GM23338 (cell line): ENCODE measurements at regions not wholly inside any gene's neighbourhood (a gene's known extent, or its start where the extent isn't known, plus 50 kb on each side); places are given as distances from the start of the nearest gene placed in this dataset.

ENCODE experiments used
- ATAC-seq: fragments of 200-7000 bp; cut with Tn5 transposase; 3 replicates; pipeline ENCODE4 v1.9.1; 2020
- DNase-seq: peaks from one replicate; pipeline ENCODE4 v3.0.0-alpha.2; 2015; ENCODE audit warnings: low spot score
- H2AFZ ChIP-seq: fragments of 200-600 bp; sonication (generic); 2 replicates; pipeline ENCODE4 v1.8.0; 2016; ENCODE audit warnings: antibody characterized with exemption, mild to moderate bottlenecking, moderate library complexity
- H3F3A ChIP-seq: fragments of 200-600 bp; sonication (generic); replicated peaks from 2 replicates; pipeline ENCODE4 v1.8.0; 2017; ENCODE audit warnings: antibody characterized with exemption, mixed run types, low read depth
- H3K27ac ChIP-seq: fragments of 200-600 bp; sonication (generic); 2 replicates; pipeline ENCODE4 v1.6.1; 2016; ENCODE audit warnings: low read depth
- H3K27me3 ChIP-seq: fragments of 200-600 bp; sonication (generic); 2 replicates; pipeline ENCODE4 v1.8.0; 2016; ENCODE audit warnings: mild to moderate bottlenecking, mixed run types, moderate library complexity; ENCODE audit not compliant: insufficient read depth
- H3K36me3 ChIP-seq: fragments of 200-600 bp; sonication (generic); 2 replicates; pipeline ENCODE4 v1.8.0; 2016; ENCODE audit warnings: mild to moderate bottlenecking; ENCODE audit not compliant: insufficient read depth
- H3K4me1 ChIP-seq: fragments of 200-600 bp; sonication (generic); 2 replicates; pipeline ENCODE4 v1.8.0; 2016; ENCODE audit warnings: mild to moderate bottlenecking, moderate library complexity; ENCODE audit not compliant: insufficient read depth
- H3K4me2 ChIP-seq: fragments of 200-600 bp; sonication (generic); 2 replicates; pipeline ENCODE4 v1.7.1; 2017; ENCODE audit warnings: mixed run types
- H3K4me3 ChIP-seq: fragments of 200-600 bp; sonication (generic); 2 replicates; pipeline ENCODE4 v1.6.1; 2016; ENCODE audit warnings: mixed run types
- H3K79me2 ChIP-seq: fragments of 200-600 bp; sonication (generic); replicated peaks from 2 replicates; pipeline ENCODE4 v1.8.0; 2017; ENCODE audit warnings: mild to moderate bottlenecking; ENCODE audit not compliant: insufficient read depth
- H3K9me2 ChIP-seq: fragments of 200-600 bp; sonication (generic); 2 replicates; pipeline ENCODE4 v1.8.0; 2017; ENCODE audit not compliant: insufficient read depth
- H4K20me1 ChIP-seq: fragments of 200-600 bp; sonication (generic); replicated peaks from 2 replicates; pipeline ENCODE4 v1.8.0; 2017; ENCODE audit warnings: mild to moderate bottlenecking; ENCODE audit not compliant: insufficient read depth
- H3K27ac Mint-ChIP-seq: 2 replicates; pipeline ENCODE4 v1.8.0; 2020; ENCODE audit warnings: inconsistent platforms, mild to moderate bottlenecking, moderate library complexity, mixed read lengths
- H3K27me3 Mint-ChIP-seq: 3 replicates; pipeline ENCODE4 v1.8.0; 2022; ENCODE audit warnings: low read depth, mild to moderate bottlenecking, moderate library complexity, mixed read lengths, inconsistent platforms; ENCODE audit not compliant: insufficient read depth, poor library complexity
- H3K36me3 Mint-ChIP-seq: 3 replicates; pipeline ENCODE4 v1.8.0; 2021; ENCODE audit warnings: low read depth, mild to moderate bottlenecking, inconsistent platforms, moderate library complexity, mixed read lengths
- H3K4me1 Mint-ChIP-seq: 3 replicates; pipeline ENCODE4 v1.8.0; 2020; ENCODE audit warnings: mild to moderate bottlenecking, inconsistent platforms, mixed read lengths
- H3K4me3 Mint-ChIP-seq: 3 replicates; pipeline ENCODE4 v1.8.0; 2021; ENCODE audit warnings: moderate library complexity, mild to moderate bottlenecking, inconsistent platforms, mixed read lengths
- H3K9me3 Mint-ChIP-seq: 3 replicates; pipeline ENCODE4 v1.8.0; 2020; ENCODE audit warnings: moderate library complexity, mild to moderate bottlenecking, inconsistent platforms, mixed read lengths
- CREB1 ChIP-seq: fragments of 250-450 bp; sonication (Bioruptor Pico); IDR thresholded peaks from 2 replicates; pipeline ENCODE4 v1.5.0; 2020; ENCODE audit warnings: low read depth, mild to moderate bottlenecking, moderate library complexity
- CTCF ChIP-seq, 2 experiments: fragments of 200-600 bp in 1 of 2; sonication (generic) in 1 of 2; conservative IDR thresholded peaks; 2 replicates each; pipeline versions ENCODE4 v1.5.1 to v1.6.1; 2016 to 2017; ENCODE audit warnings: antibody characterized with exemption in 2 of 2, low read depth in 2 of 2, mild to moderate bottlenecking in 2 of 2, moderate library complexity in 1 of 2
- ETS1 ChIP-seq: IDR thresholded peaks from 2 replicates; pipeline ENCODE4 v1.6.1; 2016; ENCODE audit warnings: antibody characterized with exemption
- EZH2 ChIP-seq: fragments of 200-600 bp; sonication (generic); IDR thresholded peaks from one replicate; pipeline ENCODE4 v1.8.0; 2017; ENCODE audit warnings: antibody characterized with exemption, mild to moderate bottlenecking, low read depth; ENCODE audit not compliant: unreplicated experiment
- EZH2phosphoT487 ChIP-seq: fragments of 200-600 bp; sonication (generic); IDR thresholded peaks from one replicate; pipeline ENCODE4 v1.8.1; 2018; ENCODE audit warnings: antibody characterized with exemption; ENCODE audit not compliant: unreplicated experiment
- JUNB ChIP-seq: IDR thresholded peaks from one replicate; pipeline ENCODE4 v1.6.1; 2016; ENCODE audit warnings: antibody characterized with exemption; ENCODE audit not compliant: unreplicated experiment
- NANOG ChIP-seq: IDR thresholded peaks from 2 replicates; pipeline ENCODE4 v1.6.1; 2016; ENCODE audit warnings: antibody characterized with exemption, borderline replicate concordance
- POLR2AphosphoS5 ChIP-seq: IDR thresholded peaks from 2 replicates; pipeline ENCODE4 v1.6.1; 2016; ENCODE audit warnings: antibody characterized with exemption, low read depth
- STAT1 ChIP-seq: IDR thresholded peaks from one replicate; pipeline ENCODE4 v1.6.1; 2016; ENCODE audit warnings: antibody characterized with exemption; ENCODE audit not compliant: unreplicated experiment
- ZNF331 ChIP-seq: fragments of 250-450 bp; sonication (Bioruptor Pico); IDR thresholded peaks from 2 replicates; pipeline ENCODE4 v1.5.0; 2020; ENCODE audit warnings: low read depth, mild to moderate bottlenecking, moderate library complexity
- ZNF462 ChIP-seq: fragments of 250-450 bp; sonication (Bioruptor Pico); IDR thresholded peaks from 2 replicates; pipeline ENCODE4 v1.5.0; 2020; ENCODE audit warnings: mild to moderate bottlenecking, moderate library complexity

- H3K4me1 ChIP-seq = peaks cover 21% of the 10 kb centered on the region
- H3K9me3 Mint-ChIP-seq = no peaks in the 10 kb centered on the region
- no peak overlapping the region for H2AFZ ChIP-seq
- no peaks in the 10 kb centered on the region for H3K36me3 Mint-ChIP-seq
- ATAC-seq (no peak), DNase-seq (no peak)
- no peaks in the 10 kb centered on the region for H4K20me1 ChIP-seq
- H3K27me3 Mint-ChIP-seq = peaks cover 17% of the 10 kb centered on the region
- no peaks in the 10 kb centered on the region for H3K27me3 ChIP-seq
- H3K4me1 Mint-ChIP-seq = peaks cover 23% of the 10 kb centered on the region
- H3K9me2 ChIP-seq = no peaks in the 10 kb centered on the region
- H3K27ac ChIP-seq = no peak overlapping the region
- no peak overlapping the region for H3K4me3 ChIP-seq
- H3K4me2 ChIP-seq = no peak overlapping the region
- no peaks in the 10 kb centered on the region for H3K36me3 ChIP-seq
- H3K79me2 ChIP-seq = no peaks in the 10 kb centered on the region
- H3K4me3 Mint-ChIP-seq = no peak overlapping the region
- no peak overlapping the region for H3K27ac Mint-ChIP-seq
- no peak for TF ChIP-seq EZH2
- TF ChIP-seq ZNF462 (CRISPR knock-in tag) = no peak
- TF ChIP-seq CREB1 (CRISPR knock-in tag) = no peak
- TF ChIP-seq JUNB = no peak
- TF ChIP-seq STAT1 = no peak
- TF ChIP-seq CTCF (conservative IDR thresholded peaks at IDR 0.05; ENCODE audit: low read depth in 2 of 2) = no peak
- TF ChIP-seq POLR2AphosphoS5 = no peak
- no peak for TF ChIP-seq EZH2phosphoT487
- no peak for TF ChIP-seq ETS1
- TF ChIP-seq ZNF331 (CRISPR knock-in tag) = no peak
- TF ChIP-seq NANOG = no peak
- no peaks in the 10 kb centered on the region for H3F3A ChIP-seq
Measured at GRCh38 chr2:128439791-128440665, 121.4 kb upstream of the HS6ST1 start.
